Endothelial cell of umbilical vein (primary cell): ENCODE measurements at regions not wholly inside any gene's neighbourhood (a gene's known extent, or its start where the extent isn't known, plus 50 kb on each side); places are given as distances from the start of the nearest gene placed in this dataset.

ENCODE experiments used
- BruUV-seq: library from RNA; stranded (reverse); fragments of 400-500 nt; replicated peaks from 2 replicates; lab custom pipeline; 2021; lab: Mats Ljungman, UMichigan
- CTCF ChIA-PET: fragments of 300-600, 350-600 bp; sonication (Branson Sonifier 250); formaldehyde crosslinking; loops from one replicate; lab custom pipeline; 2021; ENCODE audit warnings: antibody characterized with exemption, inconsistent platforms; lab: Charles Lee
- POLR2A ChIA-PET: fragments of 300-600, 350-600 bp; sonication (Branson Sonifier 250); formaldehyde crosslinking; loops from one replicate; lab custom pipeline; 2021; ENCODE audit warnings: antibody characterized with exemption, inconsistent platforms; lab: Charles Lee
- DNase-seq: peaks from one replicate; pipeline ENCODE4 v3.0.0-alpha.2; 2011; ENCODE audit warnings: low read depth, low spot score
- FAIRE-seq: peaks from 2 replicates; lab custom pipeline; 2011; peaks lifted over from hg19 to GRCh38; lab: Jason Lieb, UNC
- H2AFZ ChIP-seq: 2 replicates; pipeline ENCODE4 v1.6.0; 2012; ENCODE audit warnings: low read depth, low read length, control low read depth, inconsistent platforms
- H3K27ac ChIP-seq: 2 replicates; pipeline ENCODE4 v1.5.1; 2011; ENCODE audit warnings: low read depth, mild to moderate bottlenecking, control low read depth, low read length, moderate library complexity; ENCODE audit not compliant: insufficient read depth
- H3K27me3 ChIP-seq, 2 experiments: 2 replicates each; pipeline versions ENCODE4 v1.6.0 to v1.6.1; 2011; ENCODE audit warnings: low read length in 2 of 2, mixed read lengths in 1 of 2; ENCODE audit not compliant: control insufficient read depth in 2 of 2, insufficient read depth in 2 of 2
- H3K36me3 ChIP-seq, 2 experiments: 2 replicates in 1 of 2; 3 replicates in 1 of 2; pipeline ENCODE4 v1.5.1; 2011; ENCODE audit warnings: low read length in 2 of 2, mild to moderate bottlenecking in 1 of 2, moderate library complexity in 1 of 2; ENCODE audit not compliant: control insufficient read depth in 2 of 2, insufficient read depth in 2 of 2; ENCODE audit errors: extremely low read depth in 1 of 2
- H3K4me1 ChIP-seq: 3 replicates; pipeline ENCODE4 v1.5.1; 2011; ENCODE audit warnings: mild to moderate bottlenecking, low read length; ENCODE audit not compliant: control insufficient read depth, insufficient read depth; ENCODE audit errors: extremely low read depth
- H3K4me2 ChIP-seq: 2 replicates; pipeline ENCODE4 v1.6.1; 2011; ENCODE audit warnings: low read length, control low read depth, mixed read lengths; ENCODE audit not compliant: insufficient read depth
- H3K4me3 ChIP-seq, 3 experiments: fragments of 200-600 bp in 1 of 3; sonication (generic), shearing (Covaris generic) in 1 of 3; replicated peaks in 1 of 3; 2 replicates each; pipeline ENCODE4 v1.5.1; 2011 to 2016; ENCODE audit warnings: control low read depth in 3 of 3, low read length in 3 of 3, mild to moderate bottlenecking in 2 of 3, inconsistent platforms in 1 of 3, low read depth in 1 of 3, moderate library complexity in 1 of 3; ENCODE audit not compliant: insufficient read depth in 1 of 3
- H3K79me2 ChIP-seq: 2 replicates; pipeline ENCODE4 v1.6.0; 2012; ENCODE audit warnings: low read length, inconsistent platforms; ENCODE audit not compliant: control insufficient read depth, insufficient read depth
- H3K9ac ChIP-seq: replicated peaks from 2 replicates; pipeline ENCODE3; 2011; ENCODE audit warnings: low read length, control low read depth; ENCODE audit not compliant: insufficient read depth; ENCODE audit errors: extremely low read depth
- H3K9me1 ChIP-seq: replicated peaks from 3 replicates; pipeline ENCODE4 v1.6.0; 2011; ENCODE audit warnings: mild to moderate bottlenecking, low read length; ENCODE audit not compliant: control insufficient read depth, insufficient read depth; ENCODE audit errors: extremely low read depth
- H3K9me3 ChIP-seq: replicated peaks from 2 replicates; pipeline ENCODE4 v1.5.1; 2012; ENCODE audit warnings: low read length, inconsistent platforms; ENCODE audit not compliant: control insufficient read depth, insufficient read depth
- H4K20me1 ChIP-seq: replicated peaks from 2 replicates; pipeline ENCODE3; 2011; ENCODE audit warnings: mild to moderate bottlenecking, low read length; ENCODE audit not compliant: control insufficient read depth, insufficient read depth; ENCODE audit errors: extremely low read depth
- CTCF ChIP-seq, 2 donors: IDR thresholded peaks; 1 replicate in 1 of 2; 2 replicates in 1 of 2; pipeline ENCODE4 v1.5.1; 2011; ENCODE audit warnings: low read length in 2 of 2, mild to moderate bottlenecking in 2 of 2, moderate library complexity in 2 of 2, control low read depth in 1 of 2, inconsistent platforms in 1 of 2, low read depth in 1 of 2; ENCODE audit not compliant: insufficient read depth in 1 of 2; ENCODE audit errors: extremely low read depth in 1 of 2
- EZH2 ChIP-seq: IDR thresholded peaks from 2 replicates; pipeline ENCODE4 v1.6.1; 2012; ENCODE audit warnings: borderline replicate concordance, low read depth, mild to moderate bottlenecking, moderate library complexity, low read length, inconsistent platforms; ENCODE audit not compliant: severe bottlenecking
- FOS ChIP-seq: IDR thresholded peaks from 2 replicates; pipeline ENCODE4 v1.6.1; 2011; ENCODE audit warnings: mild to moderate bottlenecking, low read length, moderate library complexity, borderline replicate concordance; ENCODE audit not compliant: insufficient read depth
- GATA2 ChIP-seq: IDR thresholded peaks from 2 replicates; pipeline ENCODE4 v1.7.0; 2011; ENCODE audit warnings: low read depth, mild to moderate bottlenecking, moderate library complexity, mixed read lengths, low read length; ENCODE audit not compliant: insufficient read length, insufficient read depth
- JUN ChIP-seq: IDR thresholded peaks from 2 replicates; pipeline ENCODE4 v1.6.1; 2011; ENCODE audit warnings: borderline replicate concordance, low read depth; ENCODE audit not compliant: insufficient read length, insufficient read depth
- MAX ChIP-seq: IDR thresholded peaks from 2 replicates; pipeline ENCODE4 v1.6.1; 2011; ENCODE audit not compliant: insufficient read depth, insufficient read length
- MYC ChIP-seq: IDR thresholded peaks from one replicate; pipeline ENCODE4 v1.6.1; 2011; ENCODE audit warnings: mild to moderate bottlenecking, low read depth, low read length
- POLR2A ChIP-seq: IDR thresholded peaks from 2 replicates; pipeline ENCODE4 v1.6.1; 2012; ENCODE audit warnings: low read depth, mild to moderate bottlenecking, control low read depth, low read length
- POLR2AphosphoS5 ChIP-seq: IDR thresholded peaks from 2 replicates; pipeline ENCODE4 v1.6.1; 2012; ENCODE audit warnings: low read depth, mild to moderate bottlenecking, control low read depth, low read length, moderate library complexity; ENCODE audit not compliant: insufficient read depth
- dilution Hi-C: fragments of 300-500 bp; cut with MboI; formaldehyde crosslinking; loops from one replicate; pipeline ENCODE4 v1.15.0; 2019; ENCODE audit warnings: low sequenced_read_pairs; ENCODE audit not compliant: extremely low pct_ligation_motif_present
- intact Hi-C: fragments of 100-400 bp; cut with micrococcal nuclease; formaldehyde crosslinking; loops from one replicate; pipeline ENCODE4 v1.10.0; 2022

GRCh38 chr14:44775248-44775647 lies 186.5 kb downstream of the KLHL28 start:
- TF ChIP-seq POLR2A (no peak), FOS (no peak), MYC (no peak), CTCF (IDR thresholded peaks at IDR 0.05; ENCODE audit: extremely low read depth in 1 of 2, insufficient read depth in 1 of 2, low read depth in 1 of 2, low read length in 2 of 2) (no peak)
- no peak for FAIRE-seq

DNA sequence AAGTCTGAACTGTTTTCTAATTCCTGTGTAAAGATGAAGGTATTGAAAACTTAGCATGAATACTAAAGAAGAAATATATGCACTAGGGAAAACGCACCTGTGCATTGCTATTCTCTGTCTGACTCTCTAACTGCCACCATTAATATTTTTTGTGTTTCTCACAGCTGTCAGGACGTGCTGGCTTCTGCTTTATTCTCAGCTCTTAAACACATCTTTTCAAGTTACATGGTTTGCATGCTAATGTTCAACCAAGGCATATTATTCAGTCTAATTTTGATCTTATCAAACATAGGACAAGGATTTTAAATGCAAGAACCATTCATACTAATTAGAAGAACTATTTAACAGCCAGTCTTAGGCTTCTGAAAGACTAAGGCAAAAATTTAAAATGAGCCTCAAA lies 187.4 kb downstream of the KLHL28 start:
- no peak overlapping the region for H3K4me3 ChIP-seq
- H3K9me3 ChIP-seq, result no peaks in the 10 kb centered on the region
- intact Hi-C loops (no loop called here), dilution Hi-C loops (no loop called here)
- H3K27ac ChIP-seq, result no peak overlapping the region
- no peak overlapping the region for H3K9ac ChIP-seq
- TF ChIP-seq MYC (no peak), GATA2 (no peak), POLR2AphosphoS5 (no peak), POLR2A (no peak), FOS (no peak), JUN (no peak), MAX (no peak), CTCF (IDR thresholded peaks at IDR 0.05; ENCODE audit: extremely low read depth in 1 of 2, insufficient read depth in 1 of 2, low read depth in 1 of 2, low read length in 2 of 2) (no peak), EZH2 (no peak)
- FAIRE-seq, result no peak
- H3K36me3 ChIP-seq, result no peaks in the 10 kb centered on the region
- no peak overlapping the region for H2AFZ ChIP-seq
- H3K27me3 ChIP-seq, result no peaks in the 10 kb centered on the region
- no peak for DNase-seq
- no peak overlapping the region for H3K4me2 ChIP-seq
- CTCF ChIA-PET, result no interaction called here
- no peaks in the 10 kb centered on the region for H4K20me1 ChIP-seq
- no TSS peak for BruUV-seq
- H3K4me1 ChIP-seq, result no peaks in the 10 kb centered on the region
- POLR2A ChIA-PET, result no interaction called here
- no peaks in the 10 kb centered on the region for H3K9me1 ChIP-seq
- no peaks in the 10 kb centered on the region for H3K79me2 ChIP-seq

More at GRCh38 chr14:44775248-44775647, 186.5 kb downstream of the KLHL28 start:
- intact Hi-C loops (no loop called here), dilution Hi-C loops (no loop called here)
- Histone ChIP-seq H3K27ac (no peak overlapping the region), H3K9me1 (no peaks in the 10 kb centered on the region), H3K4me3 (no peak overlapping the region), H3K4me1 (no peaks in the 10 kb centered on the region), H3K9me3 (no peaks in the 10 kb centered on the region), H3K9ac (no peak overlapping the region), H3K79me2 (no peaks in the 10 kb centered on the region), H3K4me2 (no peak overlapping the region), H3K27me3 (no peaks in the 10 kb centered on the region), H3K36me3 (no peaks in the 10 kb centered on the region), H2AFZ (no peak overlapping the region), H4K20me1 (no peaks in the 10 kb centered on the region)
- ChIA-PET CTCF (no interaction called here), POLR2A (no interaction called here)
- no TSS peak for BruUV-seq
- DNase-seq, result no peak
